K562 (cell line): ENCODE measurements at regions not wholly inside any gene's neighbourhood (a gene's known extent, or its start where the extent isn't known, plus 50 kb on each side); places are given as distances from the start of the nearest gene placed in this dataset.

ENCODE experiments used
- ATAC-seq: fragments of 200-7000 bp; cut with Tn5 transposase; 3 replicates; pipeline ENCODE4 v1.9.1; 2020; ENCODE audit warnings: moderate library complexity
- BruUV-seq: library from RNA; stranded (reverse); fragments of 400-500 nt; replicated peaks from 2 replicates; lab custom pipeline; 2021; lab: Mats Ljungman, UMichigan
- CTCF ChIA-PET: fragments of 300-600 bp; formaldehyde crosslinking; extraction: SDS; loops from one replicate; lab custom pipeline; 2021; ENCODE audit warnings: low intra/inter-chr PET ratio; lab: Yijun Ruan, JAX
- POLR2A ChIA-PET: fragments of 300-600, 350-650 bp; sonication (Branson Sonifier 250); formaldehyde crosslinking; extraction: SDS; loops from one replicate; lab custom pipeline; 2021; ENCODE audit warnings: antibody characterized with exemption, inconsistent platforms; lab: Yijun Ruan, JAX
- DNase-seq, 4 experiments: peaks; one replicate each; pipeline versions ENCODE4 v3.0.0 to v3.0.0-alpha.2; 2011 to 2018; ENCODE audit warnings: low spot score in 3 of 4, mixed read lengths in 3 of 4; ENCODE audit errors: extremely low read depth in 1 of 4
- FAIRE-seq: peaks from 2 replicates; lab custom pipeline; 2011; peaks lifted over from hg19 to GRCh38; lab: Jason Lieb, UNC
- H2AFZ ChIP-seq: 2 replicates; pipeline ENCODE4 v1.6.0; 2011; ENCODE audit warnings: low read depth, low read length, control low read depth, inconsistent platforms
- H3K27ac ChIP-seq: fragments of 200-600 bp; 3 replicates; pipeline ENCODE4 v1.8.0; 2011; ENCODE audit warnings: low read depth, mild to moderate bottlenecking, control low read depth, inconsistent platforms, low read length, moderate library complexity, mixed read lengths; ENCODE audit errors: extremely low read depth
- H3K27me3 ChIP-seq, 2 experiments: fragments of 300-600 bp in 1 of 2; 2 replicates in 1 of 2; 3 replicates in 1 of 2; pipeline versions ENCODE4 v1.6.0 to v1.8.0; 2011; ENCODE audit warnings: inconsistent platforms in 2 of 2, low read length in 2 of 2, mild to moderate bottlenecking in 1 of 2, mixed read lengths in 1 of 2, moderate library complexity in 1 of 2; ENCODE audit not compliant: control insufficient read depth in 2 of 2, insufficient read depth in 2 of 2
- H3K36me3 ChIP-seq: fragments of 300-600 bp; 3 replicates; pipeline ENCODE4 v1.8.0; 2011; ENCODE audit warnings: mild to moderate bottlenecking, low read length, inconsistent platforms; ENCODE audit not compliant: control insufficient read depth, insufficient read depth
- H3K4me1 ChIP-seq, 2 experiments: fragments of 200-600 bp in 1 of 2; replicated peaks in 1 of 2; 2 replicates in 1 of 2; 3 replicates in 1 of 2; pipeline versions ENCODE4 v1.5.1 to v1.8.0; 2011; ENCODE audit warnings: inconsistent platforms in 2 of 2, low read length in 2 of 2, mild to moderate bottlenecking in 1 of 2, mixed read lengths in 1 of 2, moderate library complexity in 1 of 2; ENCODE audit not compliant: control insufficient read depth in 2 of 2, insufficient read depth in 2 of 2
- H3K4me2 ChIP-seq: 2 replicates; pipeline ENCODE4 v1.6.1; 2011; ENCODE audit warnings: low read length, control low read depth, inconsistent platforms, mixed read lengths; ENCODE audit not compliant: insufficient read depth
- H3K4me3 ChIP-seq: fragments of 200-600 bp; sonication (generic), shearing (Covaris generic); 2 replicates; pipeline ENCODE4 v1.5.1; 2016; ENCODE audit warnings: control low read depth, inconsistent platforms
- H3K79me2 ChIP-seq: fragments of 200-600 bp; 3 replicates; pipeline ENCODE4 v1.8.0; 2011; ENCODE audit warnings: low read length, inconsistent platforms; ENCODE audit not compliant: control insufficient read depth, insufficient read depth
- H3K9ac ChIP-seq, 2 experiments: 2 replicates each; pipeline versions ENCODE4 v1.6.0 to v1.6.1; 2011; ENCODE audit warnings: low read depth in 2 of 2, low read length in 2 of 2, control low read depth in 1 of 2, inconsistent platforms in 1 of 2, mild to moderate bottlenecking in 1 of 2, mixed read lengths in 1 of 2; ENCODE audit not compliant: insufficient read depth in 1 of 2
- H3K9me1 ChIP-seq: one replicate; pipeline ENCODE4 v1.6.0; 2011; ENCODE audit warnings: inconsistent platforms, mild to moderate bottlenecking, low read length, moderate library complexity; ENCODE audit not compliant: control insufficient read depth, insufficient read depth
- H3K9me3 ChIP-seq: replicated peaks from 2 replicates; pipeline ENCODE4 v1.5.1; 2011; ENCODE audit warnings: low read depth, low read length, inconsistent platforms; ENCODE audit not compliant: control insufficient read depth, insufficient read depth
- H4K20me1 ChIP-seq: replicated peaks from 2 replicates; pipeline ENCODE4 v1.6.1; 2011; ENCODE audit warnings: low read length, inconsistent platforms, mixed read lengths; ENCODE audit not compliant: control insufficient read depth, insufficient read depth
- ARID3A ChIP-seq: IDR thresholded peaks from 2 replicates; pipeline ENCODE4 v1.6.1; 2012; ENCODE audit warnings: low read depth, low read length, improper control_type of control experiment, borderline replicate concordance
- CREB5 ChIP-seq: fragments of 250-450 bp; sonication (Bioruptor Pico); IDR thresholded peaks from 2 replicates; pipeline ENCODE4 v1.5.0; 2020; ENCODE audit warnings: mild to moderate bottlenecking
- GATAD2A ChIP-seq: fragments of 450-650 bp; IDR thresholded peaks from 2 replicates; pipeline ENCODE4 v1.6.1; 2017
- HOXB6 ChIP-seq: fragments of 250-450 bp; sonication (Bioruptor Pico); IDR thresholded peaks from 2 replicates; pipeline ENCODE4 v1.5.1; 2022; ENCODE audit warnings: mild to moderate bottlenecking, borderline replicate concordance
- TEAD2 ChIP-seq: fragments of 450-650 bp; IDR thresholded peaks from 2 replicates; pipeline ENCODE4 v1.6.1; 2016; ENCODE audit warnings: missing genetic modification characterization, control low read depth, missing compliant biosample characterization
- XRCC4 ChIP-seq: IDR thresholded peaks from one replicate; pipeline ENCODE4 v1.6.1; 2011; ENCODE audit not compliant: insufficient read depth, insufficient read length; ENCODE audit errors: extremely low read depth
- ZBTB12 ChIP-seq: fragments of 250-450 bp; sonication (Bioruptor Pico); IDR thresholded peaks from 2 replicates; pipeline ENCODE4 v1.4.0; 2020
- ZHX1 ChIP-seq: fragments of 150-350 bp; conservative IDR thresholded peaks from 2 replicates; pipeline ENCODE4 v1.6.1; 2014; ENCODE audit warnings: low read length
- ZNF696 ChIP-seq: fragments of 250-450 bp; sonication (Bioruptor Pico); conservative IDR thresholded peaks from 2 replicates; pipeline ENCODE4 v1.4.0; 2020; ENCODE audit warnings: mild to moderate bottlenecking, moderate library complexity
- ZNF764 ChIP-seq: fragments of 250-450 bp; sonication (Bioruptor Pico); IDR thresholded peaks from 2 replicates; pipeline ENCODE4 v1.4.0; 2020; ENCODE audit warnings: low read depth, mild to moderate bottlenecking, moderate library complexity
- WGBS: fragments of 100-300 bp; shearing (Covaris generic); methylation state at CpG from one replicate; pipeline ENCODE4 v1.1.6; 2016; ENCODE audit warnings: low coverage, mixed read lengths; ENCODE audit not compliant: insufficient coverage; ENCODE audit errors: missing lambda C conversion rate; 5-methylcytosine and 5-hydroxymethylcytosine counted together
- in situ Hi-C: fragments of 300-500 bp; cut with MboI; formaldehyde crosslinking; loops from 4 replicates; pipeline ENCODE4 v1.15.0; 2018; ENCODE audit warnings: inconsistent platforms, mixed read lengths
- intact Hi-C: fragments of 100-400 bp; cut with micrococcal nuclease; formaldehyde crosslinking; loops from 2 replicates; pipeline ENCODE4 v1.14.2; 2022

GRCh38 chr1:208438112-208438699 lies 194.0 kb upstream of the PLXNA2 start:
- CTCF ChIA-PET: no interaction called here
- no peak overlapping the region for H3K4me2 ChIP-seq
- no peaks in the 10 kb centered on the region for H3K9me3 ChIP-seq
- H4K20me1 ChIP-seq: no peaks in the 10 kb centered on the region
- in situ Hi-C loops (no loop called here), intact Hi-C loops (loop anchor here (5.0 kb wide), 1 partner anchor 411 kb away; no protein-coding TSS in a partner anchor)
- ATAC-seq: no peak
- no TSS peak for BruUV-seq
- POLR2A ChIA-PET: interaction anchor here (0.7 kb wide), 1 partner anchor 9 kb away, joined by 3 read pairs; no protein-coding TSS in a partner anchor
- FAIRE-seq: no peak
- no peak overlapping the region for H2AFZ ChIP-seq
- H3K27me3 ChIP-seq: peaks cover 4 to 8% of the 10 kb centered on the region in 2 experiments; a peak in 4 of 5 replicates
- H3K79me2 ChIP-seq: no peaks in the 10 kb centered on the region
- H3K4me1 ChIP-seq: no peaks in the 10 kb centered on the region
- DNase-seq: no peak
- H3K9ac ChIP-seq: no peak overlapping the region
- no peaks in the 10 kb centered on the region for H3K36me3 ChIP-seq
- no peak overlapping the region for H3K4me3 ChIP-seq
- no peak overlapping the region for H3K27ac ChIP-seq
- 0% methylated on average over 2 of the region's 2 CpGs for WGBS
- H3K9me1 ChIP-seq: no peaks in the 10 kb centered on the region
- TF ChIP-seq TEAD2 (tag) (no peak), ZNF764 (CRISPR knock-in tag) (no peak), HOXB6 (CRISPR knock-in tag) (no peak), GATAD2A (no peak), ZNF696 (CRISPR knock-in tag) (no peak), XRCC4 (no peak), ZBTB12 (CRISPR knock-in tag) (no peak), ARID3A (no peak), CREB5 (CRISPR knock-in tag) (no peak), ZHX1 (no peak)
